Neural cell (in vitro differentiated cells): ENCODE measurements at regions not wholly inside any gene's neighbourhood (a gene's known extent, or its start where the extent isn't known, plus 50 kb on each side); places are given as distances from the start of the nearest gene placed in this dataset.

Experiments used
- MXI1 ChIP-seq: fragments of 450-650 bp; conservative IDR thresholded peaks from 2 replicates; pipeline ENCODE4 v1.6.1; 2014; ENCODE audit warnings: antibody characterized with exemption, mild to moderate bottlenecking; ENCODE audit not compliant: poor library complexity, severe bottlenecking
- RAD21 ChIP-seq: fragments of 450-650 bp; conservative IDR thresholded peaks from 2 replicates; pipeline ENCODE4 v1.6.1; 2014; ENCODE audit warnings: antibody characterized with exemption, mild to moderate bottlenecking, moderate library complexity
- TF ChIP-seq, protein P1 (sequence below): fragments of 450-650 bp; IDR thresholded peaks from 2 replicates; pipeline ENCODE4 v1.5.1; 2014; ENCODE audit warnings: antibody characterized with exemption, mild to moderate bottlenecking, moderate library complexity; ENCODE audit not compliant: poor library complexity, severe bottlenecking

DNA sequence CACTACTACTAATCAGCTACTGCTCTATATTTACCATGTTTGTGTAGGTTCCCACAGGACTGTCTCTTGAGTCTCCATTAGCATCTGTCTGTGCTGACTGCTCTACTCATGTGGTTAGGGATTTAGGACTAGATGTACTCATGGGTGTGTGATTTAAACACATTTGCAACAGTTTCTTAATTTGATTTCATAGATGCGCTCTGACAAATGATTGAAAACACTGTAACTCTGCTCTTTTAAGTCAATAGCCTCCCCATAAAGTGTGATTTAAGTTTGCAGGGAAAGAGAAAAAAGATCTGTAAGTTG lies 809.3 kb downstream of the NCAM2 start:
- TF ChIP-seq, protein P1, sequence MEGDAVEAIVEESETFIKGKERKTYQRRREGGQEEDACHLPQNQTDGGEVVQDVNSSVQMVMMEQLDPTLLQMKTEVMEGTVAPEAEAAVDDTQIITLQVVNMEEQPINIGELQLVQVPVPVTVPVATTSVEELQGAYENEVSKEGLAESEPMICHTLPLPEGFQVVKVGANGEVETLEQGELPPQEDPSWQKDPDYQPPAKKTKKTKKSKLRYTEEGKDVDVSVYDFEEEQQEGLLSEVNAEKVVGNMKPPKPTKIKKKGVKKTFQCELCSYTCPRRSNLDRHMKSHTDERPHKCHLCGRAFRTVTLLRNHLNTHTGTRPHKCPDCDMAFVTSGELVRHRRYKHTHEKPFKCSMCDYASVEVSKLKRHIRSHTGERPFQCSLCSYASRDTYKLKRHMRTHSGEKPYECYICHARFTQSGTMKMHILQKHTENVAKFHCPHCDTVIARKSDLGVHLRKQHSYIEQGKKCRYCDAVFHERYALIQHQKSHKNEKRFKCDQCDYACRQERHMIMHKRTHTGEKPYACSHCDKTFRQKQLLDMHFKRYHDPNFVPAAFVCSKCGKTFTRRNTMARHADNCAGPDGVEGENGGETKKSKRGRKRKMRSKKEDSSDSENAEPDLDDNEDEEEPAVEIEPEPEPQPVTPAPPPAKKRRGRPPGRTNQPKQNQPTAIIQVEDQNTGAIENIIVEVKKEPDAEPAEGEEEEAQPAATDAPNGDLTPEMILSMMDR: no peak
- TF ChIP-seq MXI1 (no peak), RAD21 (no peak)
